GM21576 (cell line): ENCODE measurements at regions not wholly inside any gene's neighbourhood (a gene's known extent, or its start where the extent isn't known, plus 50 kb on each side); places are given as distances from the start of the nearest gene placed in this dataset.

ENCODE experiments used
- ATAC-seq: cut with Tn5 transposase; IDR thresholded peaks from one replicate; pipeline ENCODE4 v1.9.1; 2021; ENCODE audit warnings: mild to moderate bottlenecking, moderate library complexity; ENCODE audit not compliant: unreplicated experiment

DNA sequence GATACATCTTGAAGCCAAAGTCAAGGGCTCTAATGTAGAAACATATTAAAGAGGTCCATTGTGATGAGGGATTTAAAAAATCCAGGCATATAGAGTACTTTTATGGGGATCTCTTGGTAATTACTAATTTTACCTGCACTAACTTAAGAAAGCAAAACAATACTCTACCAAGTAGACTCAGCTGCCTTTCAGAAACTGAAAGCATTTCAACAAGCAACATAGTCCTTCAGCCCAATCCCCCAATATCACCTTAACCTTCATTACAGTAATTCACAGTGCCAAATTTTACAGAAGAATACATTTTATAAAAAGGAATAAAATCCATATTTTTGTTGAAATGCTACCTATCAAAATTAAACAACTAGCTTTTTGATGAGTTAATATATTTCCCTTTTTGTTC is 422.9 kb downstream of the DTHD1 start:
- no peak for ATAC-seq

DNA sequence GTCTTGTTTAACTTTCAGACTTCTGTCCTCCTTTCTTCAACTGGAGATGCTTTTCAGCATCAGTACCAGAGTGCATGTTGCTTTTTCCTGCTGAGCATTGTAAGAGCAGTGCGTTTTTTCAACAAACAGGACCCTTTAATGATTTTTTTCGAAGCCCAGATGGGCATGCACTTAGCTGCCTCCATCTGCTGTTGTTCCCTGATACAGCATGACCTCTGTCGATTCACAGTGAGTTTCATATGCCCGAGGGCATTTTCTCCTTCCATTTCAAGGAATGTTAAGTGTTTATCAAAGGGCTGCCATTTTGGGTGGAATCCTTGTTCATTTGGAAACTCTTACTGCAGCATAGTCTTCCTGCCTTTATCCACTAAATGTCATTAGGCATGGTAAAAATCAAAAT is 428.6 kb downstream of the DTHD1 start:
- no peak for ATAC-seq

DNA sequence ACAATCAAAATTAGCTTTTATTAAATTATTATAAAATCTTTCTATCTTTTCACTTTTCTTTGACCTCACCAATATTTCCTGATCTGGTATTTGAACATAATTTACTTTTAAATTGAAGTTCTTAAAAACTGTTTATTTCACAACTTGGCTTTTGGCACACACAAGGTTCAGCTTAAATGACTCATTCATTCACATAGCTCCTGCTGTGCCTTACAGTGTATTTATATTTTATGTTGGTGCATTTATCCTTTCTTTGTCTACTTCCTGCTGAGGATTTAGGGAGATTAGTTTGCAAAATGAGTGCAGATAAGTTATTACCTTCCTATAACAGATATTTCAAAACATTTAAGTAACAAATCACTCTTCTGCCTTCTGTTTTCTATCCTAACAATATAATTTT is 430.6 kb downstream of the DTHD1 start:
- no peak for ATAC-seq

DNA sequence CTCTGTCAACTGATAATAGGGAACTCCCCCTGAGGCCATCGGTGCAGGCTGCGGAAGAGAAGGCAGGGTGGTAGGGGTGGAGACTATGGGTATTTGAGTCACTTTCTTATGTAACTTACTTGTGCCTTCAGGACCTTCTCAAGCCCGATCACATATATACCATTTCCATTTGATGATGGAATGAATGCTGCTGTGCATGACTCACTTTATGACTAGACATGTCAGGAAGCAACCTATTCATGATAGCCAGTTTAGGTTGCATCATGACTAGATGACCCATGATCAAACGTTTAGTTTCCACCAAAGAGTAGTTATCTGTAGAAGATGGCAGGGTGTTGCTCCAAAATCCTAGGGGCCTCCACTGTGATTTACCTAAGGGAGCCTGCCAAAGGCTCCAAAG is 435.5 kb downstream of the DTHD1 start:
- ATAC-seq, result no peak

DNA sequence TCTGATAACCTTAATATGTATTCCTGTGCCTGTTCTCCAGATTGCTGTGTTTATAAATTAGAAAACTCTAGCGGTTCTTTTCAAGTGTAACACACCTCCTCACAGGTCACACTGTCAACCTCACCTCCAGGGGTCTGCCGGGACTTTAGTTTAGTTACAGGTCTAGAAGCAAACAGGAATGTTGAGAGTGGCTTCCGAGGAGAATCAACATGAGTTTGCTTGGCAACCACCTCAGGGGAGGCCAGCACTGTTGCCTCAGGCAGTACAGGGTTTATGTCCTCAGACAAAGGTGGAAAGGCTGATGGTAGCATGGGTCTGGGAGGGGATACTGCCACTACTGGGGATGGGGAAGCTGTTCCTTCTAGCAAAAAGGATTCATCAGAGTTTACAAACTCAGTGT is 438.0 kb downstream of the DTHD1 start:
- ATAC-seq, result no peak

DNA sequence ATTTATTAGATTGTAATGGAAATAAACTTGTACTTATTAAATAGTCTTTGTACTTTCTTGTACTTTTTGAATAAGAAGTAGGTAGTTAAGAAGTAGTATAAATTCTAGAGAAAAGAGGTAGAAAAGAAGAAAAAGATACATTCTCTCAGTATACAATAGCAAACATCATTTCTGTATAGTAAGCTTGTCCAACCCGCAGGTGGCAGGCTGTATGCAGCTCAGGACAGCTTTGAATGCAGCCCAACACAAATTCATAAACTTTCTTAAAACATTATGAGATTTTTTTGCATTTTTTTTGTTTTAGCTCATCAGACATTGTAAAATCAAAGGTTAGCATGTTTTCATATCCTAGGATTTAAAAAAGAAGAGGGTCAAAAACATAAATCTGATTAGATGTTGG is 441.6 kb downstream of the DTHD1 start:
- no peak for ATAC-seq

DNA sequence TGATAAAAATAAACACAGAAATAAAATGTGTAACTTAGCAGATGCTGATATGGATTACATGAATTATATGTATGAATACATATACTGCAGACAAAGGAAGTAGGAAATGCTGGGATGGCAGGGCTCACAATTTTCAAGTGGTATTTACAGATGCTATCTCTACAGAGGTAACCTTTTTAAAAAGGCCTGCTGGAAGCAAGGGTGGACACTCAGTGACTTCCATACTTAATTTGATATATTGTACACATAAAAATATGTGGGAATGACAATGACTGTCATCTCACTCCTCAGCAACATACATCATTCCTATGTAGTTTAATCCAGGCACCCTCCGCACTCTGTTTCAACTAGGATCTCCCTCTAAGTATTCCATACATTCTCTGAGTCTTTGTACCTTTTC is 452.9 kb downstream of the DTHD1 start:
- no peak for ATAC-seq

DNA sequence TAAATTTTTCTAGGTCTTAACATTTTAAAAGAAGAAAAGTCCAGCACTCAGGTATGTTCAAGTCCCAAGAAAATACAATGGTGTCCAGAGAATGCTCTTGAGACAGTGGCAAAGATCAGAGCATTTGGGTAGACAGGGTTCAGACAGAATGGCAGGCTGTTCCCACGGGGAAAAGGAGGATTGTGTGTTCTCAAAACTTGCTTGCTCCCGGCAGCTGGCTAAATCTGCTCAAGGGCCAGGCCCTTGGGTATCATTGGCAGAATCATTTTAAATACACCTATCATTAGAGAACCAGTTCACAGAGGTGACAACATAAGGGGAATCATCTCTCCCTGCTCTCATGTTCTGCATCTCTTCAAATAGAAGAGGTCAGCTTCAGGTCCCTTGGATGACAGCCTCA is 456.3 kb downstream of the DTHD1 start:
- ATAC-seq, result no peak

DNA sequence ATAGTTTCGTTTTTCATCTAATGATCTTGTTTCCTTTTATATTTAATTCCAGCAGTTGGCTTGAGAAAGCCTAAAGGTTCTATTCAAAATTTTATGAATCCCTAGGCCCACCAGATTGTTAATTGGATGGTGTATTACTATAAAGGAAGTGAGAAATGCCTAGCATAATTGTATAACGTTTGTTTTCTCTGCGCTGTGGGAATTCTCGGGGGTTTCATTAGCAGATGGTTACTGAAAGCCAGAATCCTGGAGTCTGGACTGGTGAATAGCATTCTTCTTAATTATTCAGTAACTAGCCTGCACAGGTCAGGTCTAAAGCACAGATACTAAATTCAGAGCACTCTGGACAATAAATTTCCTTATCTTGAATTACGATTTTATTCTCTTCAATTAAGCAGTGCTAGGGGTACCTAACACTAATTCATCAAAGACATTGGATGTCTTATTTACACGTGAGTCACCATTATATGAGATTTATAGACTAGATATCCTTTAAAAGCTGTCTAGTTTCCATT is 459.4 kb downstream of the DTHD1 start:
- ATAC-seq, result no peak

DNA sequence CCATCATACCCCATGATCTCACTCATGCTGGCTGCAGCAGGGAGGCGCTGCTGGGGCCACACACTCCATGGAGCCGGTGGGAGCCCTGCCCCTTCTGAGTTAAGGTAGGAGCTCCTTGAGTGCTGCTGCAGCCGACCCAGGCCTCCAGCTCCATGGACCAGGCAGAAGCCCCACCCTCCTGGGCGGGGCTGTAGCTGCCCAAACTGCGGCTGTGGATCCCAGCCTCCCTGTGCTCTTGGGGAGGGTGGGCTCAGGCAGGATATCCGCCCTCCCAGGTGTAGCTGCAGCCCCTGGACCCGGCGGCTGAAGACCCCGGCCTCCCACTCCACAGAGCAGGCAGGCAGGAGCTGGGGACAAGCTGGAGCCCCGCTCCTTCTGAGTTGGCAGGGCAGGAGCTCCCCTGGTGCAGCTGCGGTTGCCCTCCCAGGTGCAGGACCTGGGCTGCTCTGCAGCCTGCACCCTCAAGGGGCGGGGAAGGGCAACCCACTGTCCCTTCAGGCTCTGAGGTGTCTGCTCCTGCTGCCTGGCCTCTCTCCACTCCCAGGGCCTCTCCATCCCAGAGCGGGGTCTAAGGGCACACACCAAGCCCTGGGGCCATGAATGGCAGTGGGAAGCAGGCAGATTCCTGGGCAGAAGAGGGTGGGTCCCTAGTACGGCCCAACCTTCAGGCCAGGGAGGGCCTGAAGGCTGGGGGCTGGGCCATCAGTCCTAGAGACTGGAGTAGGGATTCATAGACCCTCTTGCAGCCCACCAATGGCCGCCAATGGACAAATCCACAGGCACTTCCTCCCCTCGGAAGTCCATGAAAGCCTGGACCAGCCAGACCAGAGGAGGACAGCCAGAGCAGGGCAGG is 466.1 kb downstream of the DTHD1 start:
- no peak for ATAC-seq

DNA sequence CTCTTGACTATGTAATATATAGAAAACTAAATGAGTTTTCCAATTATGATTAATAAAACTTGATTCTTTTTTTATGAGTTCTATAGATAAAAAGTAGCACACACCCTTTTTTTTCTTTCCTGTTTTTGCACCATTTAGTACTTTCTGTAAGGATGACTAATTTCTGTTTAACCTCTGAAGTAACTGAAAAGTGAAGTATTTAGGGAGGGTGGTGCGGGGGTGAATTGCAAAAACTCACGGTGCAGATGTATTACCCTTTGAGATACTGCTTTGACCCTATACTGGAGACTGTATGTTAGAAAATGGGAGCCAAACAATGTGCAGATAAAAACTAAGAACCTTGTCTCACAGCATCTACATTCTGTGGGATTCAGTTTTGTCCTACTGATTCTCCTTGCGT is 471.6 kb downstream of the DTHD1 start:
- ATAC-seq, result no peak

DNA sequence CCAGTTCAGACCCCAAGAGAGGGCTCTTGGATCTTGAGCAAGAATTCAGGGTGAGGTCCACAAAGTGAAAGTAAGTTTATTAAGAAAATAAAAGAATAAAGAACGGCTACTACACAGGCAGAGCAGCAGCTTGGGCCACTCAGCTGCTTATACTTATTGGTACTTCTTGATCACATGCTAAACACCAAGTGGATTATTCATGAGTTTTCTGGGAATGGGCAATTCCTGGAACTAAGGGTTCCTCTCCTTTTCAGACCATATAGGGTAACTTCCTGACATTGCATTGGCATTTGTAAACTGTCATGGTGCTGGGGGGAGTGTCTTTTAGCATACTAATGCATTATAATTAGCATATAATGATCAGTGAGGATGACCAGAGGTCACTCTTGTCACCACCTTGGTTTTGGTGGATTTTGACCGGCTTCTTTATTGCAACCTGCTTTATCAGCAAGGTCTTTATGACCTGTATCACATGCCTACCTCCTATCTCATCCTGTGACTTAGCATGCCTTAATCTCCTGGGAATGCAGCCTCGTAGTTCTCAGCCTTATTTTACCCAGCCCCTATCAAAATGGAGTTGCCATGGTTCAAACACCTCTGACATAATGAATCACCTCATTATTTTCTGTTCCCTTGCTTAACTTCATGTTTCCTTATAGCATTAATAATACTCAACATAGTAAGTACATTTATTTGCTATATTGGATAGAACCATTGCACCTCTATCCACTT is 476.3 kb downstream of the DTHD1 start:
- ATAC-seq, result no peak

DNA sequence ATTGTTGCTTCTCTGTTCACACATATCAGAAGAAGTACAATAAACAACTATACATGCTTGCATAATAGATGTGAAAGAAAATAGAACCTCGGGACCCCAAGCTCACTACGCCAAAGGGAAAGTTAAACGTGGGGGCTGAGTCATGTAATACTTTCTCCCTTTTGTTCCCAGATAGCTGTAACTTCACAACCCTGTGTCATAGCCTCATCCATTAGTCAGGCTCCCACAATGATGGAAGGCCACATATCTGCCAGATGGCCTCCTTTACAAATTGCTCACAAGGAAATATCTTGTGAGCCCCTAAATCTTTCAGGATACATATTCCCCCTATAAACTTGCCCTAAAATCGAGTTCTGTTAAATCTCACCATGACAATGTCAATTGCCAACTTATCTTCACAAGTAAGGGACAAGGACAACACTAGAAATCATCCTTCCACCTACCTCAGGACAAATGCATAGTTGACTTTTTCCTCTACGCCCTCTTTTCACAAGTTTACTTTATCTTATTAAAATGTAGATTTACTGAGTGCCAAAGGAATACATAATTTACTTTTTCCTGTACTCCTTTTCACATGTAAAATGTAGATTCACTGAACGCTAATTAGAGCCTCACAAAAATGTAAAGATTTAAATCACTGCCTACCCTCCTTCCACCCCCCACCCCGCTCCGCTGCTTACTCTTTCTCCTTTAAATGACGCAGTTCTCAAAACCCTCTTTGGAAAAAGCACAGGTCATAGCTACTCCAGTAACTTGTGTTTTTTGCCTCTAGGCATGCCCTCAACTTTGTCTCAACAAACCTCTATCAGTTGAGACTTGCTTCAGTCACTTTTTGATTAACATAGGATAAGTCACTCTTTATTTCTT is 477.1 kb downstream of the DTHD1 start:
- no peak for ATAC-seq

DNA sequence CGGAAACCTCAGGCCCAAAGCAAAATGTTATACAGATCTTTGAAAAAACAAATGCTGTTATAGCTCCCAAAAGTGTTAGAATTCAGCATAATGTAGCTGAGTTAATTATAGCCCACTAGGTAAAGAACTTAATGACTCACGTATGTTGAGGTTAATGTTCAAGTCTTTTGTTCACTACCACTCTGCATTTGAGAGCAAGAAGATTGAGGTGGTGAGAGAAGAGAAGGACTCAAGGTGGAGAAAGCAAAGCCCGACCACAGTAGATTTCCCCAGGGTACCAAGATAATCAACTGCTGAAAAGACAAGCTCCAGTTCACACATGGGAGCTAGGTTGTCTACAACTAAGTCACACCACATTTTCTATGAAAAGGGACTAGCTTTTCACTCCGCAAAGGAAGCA is 480.2 kb downstream of the DTHD1 start:
- ATAC-seq, result no peak

DNA sequence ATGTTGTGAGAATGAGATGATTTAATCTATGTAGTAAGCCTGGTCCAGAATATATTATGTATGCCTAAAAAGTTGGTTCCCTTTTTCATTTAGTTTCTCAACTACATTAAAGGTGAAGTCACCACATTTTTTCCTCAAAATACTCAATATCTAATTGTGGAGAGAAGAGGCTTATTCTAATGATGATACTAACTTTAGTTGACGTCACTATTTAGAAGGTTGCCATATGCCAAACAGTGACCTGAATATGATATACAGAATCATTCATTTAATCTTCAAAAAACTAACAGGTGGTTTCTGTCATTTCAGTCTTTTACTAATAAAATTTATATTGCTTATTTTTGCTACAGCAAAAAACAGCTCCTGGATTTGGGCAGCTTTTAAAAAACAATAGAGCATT is 480.7 kb upstream of the NWD2 start:
- no peak for ATAC-seq

DNA sequence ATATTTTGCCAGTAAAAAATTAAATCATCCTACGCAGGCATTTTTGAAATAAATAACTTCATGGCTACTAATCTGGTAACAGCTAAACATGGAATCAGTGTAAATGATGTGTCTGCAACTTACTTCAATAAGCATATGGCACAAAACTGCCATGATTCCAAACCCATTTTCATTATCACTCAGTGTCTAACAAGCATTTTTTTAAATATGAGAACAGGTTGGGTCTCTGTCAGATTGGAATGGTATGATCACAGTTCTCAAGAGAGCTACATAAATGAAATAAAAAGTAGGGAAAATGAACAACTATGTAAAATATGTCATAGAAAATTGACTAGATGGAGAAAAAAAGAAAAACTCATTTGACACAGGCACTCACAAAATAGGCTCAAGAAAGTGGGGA is 476.9 kb upstream of the NWD2 start:
- ATAC-seq, result no peak

DNA sequence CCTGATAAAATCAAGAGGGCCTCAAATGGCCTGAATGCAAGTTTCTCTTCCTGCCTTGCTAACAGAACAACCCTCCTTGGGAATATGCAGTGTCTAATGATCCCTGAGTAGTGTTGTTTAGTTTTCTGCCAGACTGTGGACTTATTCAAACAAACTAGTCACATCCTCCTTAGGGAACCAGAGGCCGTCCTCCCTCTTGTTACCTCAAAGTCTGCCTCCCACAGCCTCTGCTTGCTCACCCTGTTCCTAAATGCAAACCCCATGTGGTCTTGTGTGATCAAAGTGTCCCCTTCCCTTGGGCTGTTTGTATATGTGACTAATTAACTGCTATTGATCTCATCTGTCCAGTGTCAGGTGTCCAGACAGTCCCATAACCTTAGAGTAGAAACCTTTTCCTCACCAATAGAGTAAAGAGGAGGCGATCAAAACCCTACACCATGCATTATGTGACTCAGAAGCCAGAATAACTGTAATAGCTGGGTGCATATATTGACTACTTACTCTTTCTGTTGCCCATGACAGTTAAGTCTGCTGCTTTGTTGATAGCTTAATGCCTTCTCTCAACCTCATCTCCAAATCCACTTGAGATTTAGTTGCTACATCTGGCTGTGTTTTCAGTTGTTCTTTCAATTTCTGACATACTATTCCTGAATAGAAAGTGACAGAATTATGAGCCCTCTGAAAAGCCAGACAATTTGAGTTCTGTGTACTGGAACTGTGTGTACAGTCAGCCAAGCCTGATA is 473.0 kb upstream of the NWD2 start:
- peak; percentile 57 for ATAC-seq

DNA sequence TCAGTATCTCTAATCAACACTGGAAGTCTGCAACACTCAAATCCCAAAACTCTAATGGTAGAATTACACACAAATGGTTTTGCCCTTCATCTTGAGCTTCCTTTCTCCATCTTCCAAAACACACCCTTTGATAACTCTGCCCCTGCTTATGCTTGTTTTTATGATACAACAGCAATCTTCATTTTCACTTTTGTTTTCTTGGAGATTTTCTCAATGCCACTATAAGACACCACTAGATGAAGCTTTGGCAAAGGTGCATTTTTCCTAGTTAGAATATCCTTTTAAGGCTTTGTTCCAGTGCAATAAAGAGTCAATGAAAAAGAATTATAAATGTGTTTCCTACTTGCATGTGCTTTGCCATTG is 472.4 kb upstream of the NWD2 start:
- peak; percentile 31 for ATAC-seq

DNA sequence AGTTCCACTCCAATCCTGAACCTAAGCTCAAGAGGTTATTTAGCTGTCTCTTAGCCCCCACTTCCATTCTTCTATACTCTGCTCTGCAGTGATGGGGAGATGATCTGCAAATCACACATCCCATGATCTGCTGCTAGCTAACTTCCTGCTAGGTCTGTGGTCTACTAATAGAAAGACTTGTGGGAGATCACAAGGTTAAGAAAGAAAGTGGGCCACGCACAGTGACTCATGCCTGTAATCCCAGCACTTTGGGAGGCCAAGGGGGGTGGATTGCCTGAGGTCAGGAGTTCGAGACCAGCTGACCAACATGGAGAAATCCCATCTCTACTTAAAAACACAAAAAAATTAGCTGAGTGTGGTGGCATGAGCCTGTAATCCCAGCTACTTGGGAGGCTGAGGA is 471.1 kb upstream of the NWD2 start:
- ATAC-seq, result no peak

DNA sequence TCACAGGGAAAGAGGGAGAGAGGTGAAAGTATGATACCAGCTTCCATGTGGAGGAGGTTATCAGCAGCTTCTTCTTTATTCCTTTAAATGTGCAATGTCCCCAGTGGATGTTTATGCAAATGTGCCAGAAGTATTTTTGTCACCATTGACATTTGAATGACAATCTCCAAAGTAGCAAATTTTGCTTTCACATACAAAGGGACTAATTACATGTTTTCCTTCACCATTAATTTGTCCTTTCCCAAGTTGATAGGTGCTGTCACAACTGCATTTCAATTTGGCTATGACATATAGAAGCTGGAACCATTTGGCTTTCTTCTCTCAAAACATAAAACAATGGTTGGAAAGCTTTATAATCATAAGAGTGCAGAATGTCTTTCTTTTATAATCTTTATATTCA is 469.0 kb upstream of the NWD2 start:
- no peak for ATAC-seq

DNA sequence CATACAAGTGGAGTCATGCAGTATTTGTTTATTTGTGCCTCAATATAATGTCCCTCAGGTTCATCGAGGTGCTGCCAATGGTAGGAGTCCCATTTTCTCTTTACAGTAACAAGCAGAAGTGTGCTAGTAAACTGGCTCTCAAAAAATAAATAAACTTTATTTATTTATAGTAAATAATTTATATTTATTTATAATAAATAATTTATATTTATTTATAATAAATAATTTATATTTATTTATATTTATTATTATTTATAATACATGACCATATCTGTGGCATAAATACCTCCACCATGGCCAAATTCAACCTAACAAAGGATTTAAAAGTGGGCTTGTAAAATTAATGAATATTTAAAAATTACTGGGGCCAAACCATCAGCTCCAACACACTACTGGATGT is 464.9 kb upstream of the NWD2 start:
- ATAC-seq, result no peak
